T-cell (primary cell): ENCODE measurements at regions not wholly inside any gene's neighbourhood (a gene's known extent, or its start where the extent isn't known, plus 50 kb on each side); places are given as distances from the start of the nearest gene placed in this dataset.

ENCODE experiments used
- ATAC-seq, 4 experiments: fragments of 200-7000 bp in 3 of 4; fragments of 150-1000 bp in 1 of 4; cut with Tn5 transposase; replicated peaks in 1 of 4; 1 replicate in 3 of 4; 2 replicates in 1 of 4; pipeline ENCODE4 v1.10.0; 2021; ENCODE audit warnings: moderate library complexity in 3 of 4, mild to moderate bottlenecking in 2 of 4, moderate number of reproducible peaks in 1 of 4
- CTCF ChIA-PET, 2 donors: fragments of 300-600 bp; sonication (Branson Sonifier 250); formaldehyde crosslinking; loops; one replicate each; lab custom pipeline; 2022; ENCODE audit warnings: antibody characterized with exemption in 2 of 2; lab: Charles Lee
- POLR2A ChIA-PET, 2 donors: fragments of 300-600 bp; sonication (Branson Sonifier 250); formaldehyde crosslinking; loops; one replicate each; lab custom pipeline; 2022; ENCODE audit warnings: antibody characterized with exemption in 2 of 2; lab: Charles Lee
- DNase-seq, 35 experiments: peaks; one replicate each; pipeline versions ENCODE4 v3.0.0 to v3.0.0-alpha.2; 2013 to 2023
- H3K27ac ChIP-seq: one replicate; pipeline ENCODE4 v1.5.1; 2013; ENCODE audit warnings: low read length
- H3K27me3 ChIP-seq, 2 experiments: replicated peaks in 1 of 2; 1 replicate in 1 of 2; 2 replicates in 1 of 2; pipeline versions ENCODE4 v1.6.1 to v1.7.0; 2013; ENCODE audit warnings: low read length in 1 of 2, mixed read lengths in 1 of 2; ENCODE audit not compliant: control insufficient read depth in 2 of 2, insufficient read depth in 2 of 2; ENCODE audit errors: extremely low read depth in 1 of 2
- H3K36me3 ChIP-seq, 2 donors: 1 replicate in 1 of 2; 2 replicates in 1 of 2; pipeline versions ENCODE4 v1.6.1 to v1.7.0; 2013; ENCODE audit warnings: low read length in 1 of 2; ENCODE audit not compliant: control insufficient read depth in 2 of 2, insufficient read depth in 1 of 2; ENCODE audit errors: extremely low read depth in 1 of 2
- H3K4me1 ChIP-seq, 2 experiments: 1 replicate in 1 of 2; 2 replicates in 1 of 2; pipeline versions ENCODE4 v1.6.1 to v1.7.0; 2013; ENCODE audit warnings: low read length in 2 of 2, mixed read lengths in 1 of 2; ENCODE audit not compliant: insufficient read depth in 2 of 2, control insufficient read depth in 1 of 2; ENCODE audit errors: extremely low read depth in 1 of 2
- H3K4me3 ChIP-seq, 2 donors: 1 replicate in 1 of 2; 2 replicates in 1 of 2; pipeline versions ENCODE4 v1.5.1 to v1.7.0; 2013; ENCODE audit warnings: mild to moderate bottlenecking in 2 of 2, low read length in 1 of 2, moderate library complexity in 1 of 2; ENCODE audit not compliant: control insufficient read depth in 1 of 2; ENCODE audit errors: extremely low read depth in 1 of 2
- H3K9me3 ChIP-seq: 2 replicates; pipeline ENCODE4 v1.7.0; 2013
- H3K27ac Mint-ChIP-seq, 2 donors: one replicate each; pipeline ENCODE4 v1.8.0; 2020 to 2021; ENCODE audit warnings: mild to moderate bottlenecking in 2 of 2, mixed read lengths in 2 of 2
- H3K27me3 Mint-ChIP-seq, 2 donors: one replicate each; pipeline ENCODE4 v1.8.0; 2021 to 2022; ENCODE audit warnings: mixed read lengths in 2 of 2
- H3K36me3 Mint-ChIP-seq: one replicate; pipeline ENCODE4 v1.8.0; 2021; ENCODE audit warnings: mixed read lengths
- H3K4me1 Mint-ChIP-seq, 3 donors: one replicate each; pipeline ENCODE4 v1.8.0; 2020 to 2022; ENCODE audit warnings: mixed read lengths in 3 of 3, mild to moderate bottlenecking in 1 of 3
- H3K4me3 Mint-ChIP-seq, 3 donors: one replicate each; pipeline ENCODE4 v1.8.0; 2020 to 2022; ENCODE audit warnings: mild to moderate bottlenecking in 3 of 3, mixed read lengths in 3 of 3, moderate library complexity in 3 of 3
- H3K9me3 Mint-ChIP-seq, 3 donors: one replicate each; pipeline ENCODE4 v1.8.0; 2020 to 2022; ENCODE audit warnings: mixed read lengths in 3 of 3
- WGBS: methylation state at CpG from one replicate; pipeline ENCODE4 v1.1.5; 2013; ENCODE audit warnings: missing lambda C conversion rate; ENCODE audit not compliant: insufficient coverage; 5-methylcytosine and 5-hydroxymethylcytosine counted together

DNA sequence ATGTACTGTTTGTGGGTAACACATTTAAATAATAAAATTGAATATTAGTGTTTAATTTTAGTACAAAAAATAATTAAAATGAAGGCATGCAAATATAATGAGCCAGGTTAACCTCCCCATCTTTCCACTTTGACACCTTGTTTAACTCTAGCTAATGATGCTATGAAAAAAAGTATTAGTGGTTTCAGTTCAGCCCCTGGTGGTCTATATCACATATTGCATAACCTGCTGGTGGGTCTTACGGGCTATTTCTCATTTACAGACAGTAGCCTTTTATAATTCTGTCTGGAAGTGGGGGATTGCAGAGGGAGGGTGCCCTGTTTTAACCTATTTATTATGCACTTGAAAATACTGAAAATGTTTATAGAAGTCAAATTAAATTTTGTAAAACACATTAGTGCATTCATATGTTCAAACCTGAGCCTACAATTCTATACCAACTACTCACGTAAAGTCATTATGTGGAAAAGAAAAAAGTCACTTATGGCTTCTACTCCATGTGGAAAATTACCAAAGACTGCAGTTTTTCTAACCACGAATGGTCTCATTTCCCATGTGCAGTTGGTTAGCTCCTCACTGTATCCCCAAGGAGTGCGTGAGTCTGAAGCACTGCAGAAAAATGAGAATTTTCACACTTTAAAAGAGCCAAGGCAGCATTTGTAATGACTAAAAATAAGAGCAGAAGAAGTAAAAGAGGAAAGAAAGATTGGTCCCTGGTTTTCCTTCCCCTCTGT lies 381.0 kb downstream of the MTX2 start:
- Histone ChIP-seq H3K9me3 (no peaks in the 10 kb centered on the region), H3K27me3 (peaks cover 3 to 9% of the 10 kb centered on the region in 2 experiments), H3K27ac (no peak overlapping the region), H3K4me3 (no peak overlapping the region), H3K36me3 (no peaks in the 10 kb centered on the region), H3K4me1 (no peaks in the 10 kb centered on the region)
- Mint-ChIP-seq H3K36me3 (no peaks in the 10 kb centered on the region), H3K9me3 (no peaks in the 10 kb centered on the region), H3K27ac (no peak overlapping the region), H3K4me1 (peaks cover 10 to 14% (median 10%) of the 10 kb centered on the region in 3 donors), H3K27me3 (peaks cover 34 to 49% of the 10 kb centered on the region in 2 donors), H3K4me3 (no peak overlapping the region)
- WGBS, result 75% methylated on average over 1 of the region's 4 CpGs
- ChIA-PET POLR2A (interaction anchor here in 1 of 2 donors (0.6 kb wide), 1 partner anchor 972 kb away, joined by 3 read pairs; no protein-coding TSS in a partner anchor), CTCF (interaction anchor here (0.5 to 2.1 kb wide), 7 partner anchors 8 to 523 kb away, joined by 3 to 27 read pairs (median 5); no protein-coding TSS in a partner anchor)
- DNase-seq, result no peak
- ATAC-seq, result no peak

- peaks cover 10 to 14% (median 10%) of the 10 kb centered on the region in 3 donors for H3K4me1 Mint-ChIP-seq
- no peaks in the 10 kb centered on the region for H3K4me1 ChIP-seq
- H3K9me3 ChIP-seq, result no peaks in the 10 kb centered on the region
- no peak overlapping the region for H3K4me3 ChIP-seq
- H3K9me3 Mint-ChIP-seq, result no peaks in the 10 kb centered on the region
- DNase-seq, result no peak
- no peak for ATAC-seq
- H3K27ac Mint-ChIP-seq, result no peak overlapping the region
- no peak overlapping the region for H3K27ac ChIP-seq
- ChIA-PET POLR2A (interaction anchor here in 1 of 2 donors (0.6 kb wide), 1 partner anchor 973 kb away, joined by 3 read pairs; no protein-coding TSS in a partner anchor), CTCF (interaction anchor here (0.6 to 2.1 kb wide), 20 partner anchors 7 to 525 kb away, joined by 3 to 27 read pairs (median 6); no protein-coding TSS in a partner anchor)
- WGBS, result 89% methylated on average over 4 of the region's 13 CpGs
- no peak overlapping the region for H3K4me3 Mint-ChIP-seq
- peaks cover 38 to 54% of the 10 kb centered on the region in 2 donors for H3K27me3 Mint-ChIP-seq
- peaks cover 3 to 5% of the 10 kb centered on the region in 2 experiments for H3K27me3 ChIP-seq
- no peaks in the 10 kb centered on the region for H3K36me3 ChIP-seq
- no peaks in the 10 kb centered on the region for H3K36me3 Mint-ChIP-seq
Observed at GRCh38 chr2:176650838-176651555, 381.8 kb downstream of the MTX2 start.

DNA sequence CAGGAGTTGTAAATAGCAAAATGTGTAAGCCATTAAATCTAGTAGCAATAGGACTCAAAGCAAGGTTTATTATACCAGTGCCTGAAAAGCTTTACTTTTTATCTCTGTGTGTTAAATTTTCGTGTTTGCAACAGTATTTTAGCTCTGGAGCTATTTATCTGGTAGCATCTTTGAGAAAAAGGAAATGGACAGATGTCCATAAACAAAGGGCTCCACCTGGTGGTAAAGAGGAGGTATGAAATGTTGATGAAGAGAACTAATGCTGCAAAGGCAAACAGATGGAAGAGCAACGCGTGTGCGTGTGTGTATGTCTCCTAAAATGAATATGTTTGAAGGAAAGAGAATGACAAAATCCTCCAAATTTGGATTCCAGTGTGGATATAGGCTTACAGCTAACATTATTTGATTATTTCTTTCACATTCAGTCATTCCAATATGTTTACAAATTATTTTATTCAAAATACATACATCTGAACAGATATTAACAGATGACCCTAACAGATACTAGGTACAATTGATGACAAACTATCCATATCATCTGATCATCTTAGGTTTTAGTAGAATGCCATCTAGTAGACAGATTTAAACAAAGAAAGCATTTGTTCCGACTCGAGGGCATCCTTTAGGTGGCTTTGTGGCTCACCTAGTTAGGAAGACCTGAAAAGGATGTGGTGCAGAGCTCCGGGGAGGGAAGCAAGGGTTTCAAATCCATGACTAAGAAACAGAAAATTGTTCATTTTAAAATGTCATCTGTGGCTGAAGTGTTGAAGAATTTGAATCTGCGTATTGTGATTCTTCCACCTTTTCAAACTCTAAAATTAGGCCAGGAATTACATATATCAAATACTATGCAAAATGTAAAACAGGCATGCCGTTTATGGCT lies 383.3 kb downstream of the MTX2 start:
- Mint-ChIP-seq H3K27me3 (peaks cover 36 to 54% of the 10 kb centered on the region in 2 donors), H3K4me3 (no peak overlapping the region), H3K27ac (peak overlapping the region in 1 of 2 donors; percentile 13), H3K36me3 (no peaks in the 10 kb centered on the region), H3K4me1 (peaks cover 10 to 14% (median 10%) of the 10 kb centered on the region in 3 donors), H3K9me3 (no peaks in the 10 kb centered on the region)
- Histone ChIP-seq H3K27me3 (peaks cover 0 to 5% of the 10 kb centered on the region in 2 experiments), H3K36me3 (no peaks in the 10 kb centered on the region), H3K4me1 (no peaks in the 10 kb centered on the region), H3K27ac (no peak overlapping the region), H3K9me3 (no peaks in the 10 kb centered on the region), H3K4me3 (no peak overlapping the region)
- ChIA-PET CTCF (interaction anchor here (0.6 to 2.1 kb wide), 36 partner anchors 7 to 1423 kb away, joined by 3 to 26 read pairs (median 4); no protein-coding TSS in a partner anchor), POLR2A (no interaction called here)
- DNase-seq (peak in 5 of 35 experiments; percentile 3 to 64 (median 5)), ATAC-seq (peak in 3 of 4 experiments; percentile 46 to 50 (median 46))
- WGBS, result 0% methylated on average over 1 of the region's 9 CpGs

GRCh38 chr2:176653479-176654443 lies 384.5 kb downstream of the MTX2 start:
- no peaks in the 10 kb centered on the region for H3K9me3 Mint-ChIP-seq
- ATAC-seq (peak; percentile 40 to 55 (median 46)), DNase-seq (peak in 14 of 35 experiments; percentile 8 to 39 (median 20))
- ChIA-PET POLR2A (no interaction called here), CTCF (interaction anchor here (0.6 to 2.0 kb wide), 16 partner anchors 9 to 1012 kb away, joined by 3 to 7 read pairs (median 4); no protein-coding TSS in a partner anchor)
- Histone ChIP-seq H3K27ac (no peak overlapping the region), H3K4me3 (no peak overlapping the region), H3K9me3 (no peaks in the 10 kb centered on the region), H3K27me3 (peaks cover 0 to 5% of the 10 kb centered on the region in 2 experiments), H3K36me3 (no peaks in the 10 kb centered on the region), H3K4me1 (no peaks in the 10 kb centered on the region)
- WGBS, result 100% methylated on average over 2 of the region's 10 CpGs
- H3K4me1 Mint-ChIP-seq, result peaks cover 10 to 14% (median 10%) of the 10 kb centered on the region in 3 donors
- no peaks in the 10 kb centered on the region for H3K36me3 Mint-ChIP-seq
- H3K27me3 Mint-ChIP-seq, result peaks cover 43 to 58% of the 10 kb centered on the region in 2 donors
- no peak overlapping the region for H3K27ac Mint-ChIP-seq
- no peak overlapping the region for H3K4me3 Mint-ChIP-seq

DNA sequence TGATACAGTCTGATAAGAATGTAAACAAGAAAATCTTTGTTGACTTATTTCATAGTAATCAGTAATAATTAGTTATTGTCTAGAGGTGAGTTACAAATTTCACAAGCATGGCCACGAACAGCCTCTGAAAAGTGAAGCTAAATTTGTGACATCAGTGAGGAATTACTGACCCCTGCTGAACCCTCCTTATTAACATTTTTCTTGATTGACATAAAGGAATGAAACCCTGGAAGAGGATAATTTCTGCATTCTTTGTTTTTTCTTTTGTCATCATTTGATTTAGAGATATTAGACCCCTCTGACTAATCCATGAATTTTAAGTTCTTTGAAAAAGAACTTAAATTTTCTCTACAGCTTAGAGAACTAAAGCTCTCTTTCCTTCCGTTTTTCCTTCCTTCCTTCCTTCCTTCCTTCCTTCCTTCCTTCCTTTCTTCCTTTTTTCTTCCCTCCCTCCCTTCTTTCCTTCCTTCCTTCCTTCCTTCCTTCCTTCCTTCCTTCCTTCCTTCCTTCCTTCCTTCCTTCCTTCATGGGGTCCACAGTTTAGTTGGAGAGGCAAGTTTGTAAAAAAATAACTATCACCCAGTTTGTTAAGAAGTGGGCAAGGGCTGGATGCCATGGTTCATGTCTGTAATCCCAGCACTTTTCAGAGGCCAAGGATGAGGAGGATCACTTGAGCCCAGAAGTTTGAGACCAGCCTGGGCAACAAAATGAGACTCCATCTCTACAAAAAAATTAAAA lies 387.0 kb downstream of the MTX2 start:
- peaks cover 51 to 55% of the 10 kb centered on the region in 2 donors for H3K27me3 Mint-ChIP-seq
- H3K4me3 ChIP-seq, result no peak overlapping the region

More for the DNA sequence above, 387.0 kb downstream of the MTX2 start:
- DNase-seq (no peak), ATAC-seq (no peak)
- Mint-ChIP-seq H3K9me3 (no peaks in the 10 kb centered on the region), H3K36me3 (no peaks in the 10 kb centered on the region), H3K4me3 (no peak overlapping the region), H3K4me1 (peaks cover 10 to 14% (median 10%) of the 10 kb centered on the region in 3 donors), H3K27ac (no peak overlapping the region)
- ChIA-PET CTCF (interaction anchor here (0.6 to 0.7 kb wide), 3 partner anchors 318 to 680 kb away, joined by 3 to 6 read pairs (median 3); no protein-coding TSS in a partner anchor), POLR2A (interaction anchor here in 1 of 2 donors (0.6 to 0.7 kb wide), 2 partner anchors 328 to 486 kb away, joined by 6 to 17 read pairs; no protein-coding TSS in a partner anchor)
- H3K4me1 ChIP-seq, result no peaks in the 10 kb centered on the region
- no peak overlapping the region for H3K27ac ChIP-seq
- no peaks in the 10 kb centered on the region for H3K9me3 ChIP-seq
- no CpG with 5 or more reads among the region's 2 CpGs for WGBS
- H3K27me3 ChIP-seq, result peaks cover 0 to 3% of the 10 kb centered on the region in 2 experiments
- no peaks in the 10 kb centered on the region for H3K36me3 ChIP-seq
